ENCODE measurements at regions not wholly inside any gene's neighbourhood (a gene's known extent, or its start where the extent isn't known, plus 50 kb on each side); places are given as distances from the start of the nearest gene placed in this dataset.

DNA sequence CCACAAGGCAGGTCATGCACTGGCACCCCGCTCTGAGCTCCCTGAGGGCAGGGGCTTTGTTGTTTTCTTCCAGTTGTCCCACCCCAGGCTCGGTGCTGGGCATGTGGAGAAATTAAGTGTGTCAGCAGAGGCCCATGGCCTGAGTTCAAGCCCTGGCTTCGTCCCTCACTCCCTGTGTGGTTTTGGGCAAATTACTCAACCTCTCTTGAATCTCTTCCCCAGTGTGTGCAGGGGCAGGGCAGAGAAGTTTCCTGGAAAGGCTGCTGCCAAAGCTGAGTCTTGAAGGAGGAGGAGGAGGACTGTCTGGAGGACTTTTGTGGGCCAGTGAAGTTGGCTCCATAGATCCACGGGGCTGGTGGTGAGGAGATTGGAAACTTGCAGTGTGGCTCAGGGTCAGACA, 138.1 kb upstream of the E2F8 start:
- H3K27me3 ChIP-seq (replicated peaks in 1 of 2; ENCODE audit: control insufficient read depth in 2 of 2, insufficient read depth in 2 of 2, low read length in 1 of 2), result no peaks in the 10 kb centered on the region; a peak in 1 of 4 replicates
- H2AFZ ChIP-seq (ENCODE audit: control insufficient read depth, low read depth, low read length), result no peak overlapping the region
- TF ChIP-seq TCF3 (IDR thresholded peaks at IDR 0.05; ENCODE audit: borderline replicate concordance, insufficient read depth, low read depth, low read length) (no peak), SMAD1 (IDR thresholded peaks at IDR 0.05; ENCODE audit: low read depth, partially characterized antibody) (no peak), STAT3 (IDR thresholded peaks at IDR 0.05; ENCODE audit: low read depth, low read length) (no peak), MXI1 (IDR thresholded peaks at IDR 0.05; ENCODE audit: low read depth, low read length) (no peak), NFXL1 (IDR thresholded peaks at IDR 0.05; ENCODE audit: borderline replicate concordance) (no peak), ZSCAN29 (IDR thresholded peaks at IDR 0.05) (no peak), ESRRA (IDR thresholded peaks at IDR 0.05; ENCODE audit: low read length) (no peak), NFYA (IDR thresholded peaks at IDR 0.05; ENCODE audit: borderline replicate concordance, low read depth, low read length) (no peak)
- TF ChIP-seq, protein P1, sequence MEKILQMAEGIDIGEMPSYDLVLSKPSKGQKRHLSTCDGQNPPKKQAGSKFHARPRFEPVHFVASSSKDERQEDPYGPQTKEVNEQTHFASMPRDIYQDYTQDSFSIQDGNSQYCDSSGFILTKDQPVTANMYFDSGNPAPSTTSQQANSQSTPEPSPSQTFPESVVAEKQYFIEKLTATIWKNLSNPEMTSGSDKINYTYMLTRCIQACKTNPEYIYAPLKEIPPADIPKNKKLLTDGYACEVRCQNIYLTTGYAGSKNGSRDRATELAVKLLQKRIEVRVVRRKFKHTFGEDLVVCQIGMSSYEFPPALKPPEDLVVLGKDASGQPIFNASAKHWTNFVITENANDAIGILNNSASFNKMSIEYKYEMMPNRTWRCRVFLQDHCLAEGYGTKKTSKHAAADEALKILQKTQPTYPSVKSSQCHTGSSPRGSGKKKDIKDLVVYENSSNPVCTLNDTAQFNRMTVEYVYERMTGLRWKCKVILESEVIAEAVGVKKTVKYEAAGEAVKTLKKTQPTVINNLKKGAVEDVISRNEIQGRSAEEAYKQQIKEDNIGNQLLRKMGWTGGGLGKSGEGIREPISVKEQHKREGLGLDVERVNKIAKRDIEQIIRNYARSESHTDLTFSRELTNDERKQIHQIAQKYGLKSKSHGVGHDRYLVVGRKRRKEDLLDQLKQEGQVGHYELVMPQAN (conservative IDR thresholded peaks at IDR 0.05), result no peak
- TF ChIP-seq, protein P2, sequence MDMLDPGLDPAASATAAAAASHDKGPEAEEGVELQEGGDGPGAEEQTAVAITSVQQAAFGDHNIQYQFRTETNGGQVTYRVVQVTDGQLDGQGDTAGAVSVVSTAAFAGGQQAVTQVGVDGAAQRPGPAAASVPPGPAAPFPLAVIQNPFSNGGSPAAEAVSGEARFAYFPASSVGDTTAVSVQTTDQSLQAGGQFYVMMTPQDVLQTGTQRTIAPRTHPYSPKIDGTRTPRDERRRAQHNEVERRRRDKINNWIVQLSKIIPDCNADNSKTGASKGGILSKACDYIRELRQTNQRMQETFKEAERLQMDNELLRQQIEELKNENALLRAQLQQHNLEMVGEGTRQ (IDR thresholded peaks at IDR 0.05; ENCODE audit: borderline replicate concordance, low read depth, low read length), result no peak
- H3K4me3 ChIP-seq, result no peak overlapping the region
- H3K27ac ChIP-seq (ENCODE audit: control insufficient read depth, insufficient read depth), result no peak overlapping the region
- FAIRE-seq (no peak), DNase-seq (ENCODE audit: low read depth, low spot score) (no peak), ATAC-seq (no peak)
- H3K4me2 ChIP-seq (ENCODE audit: control insufficient read depth, insufficient read depth), result no peak overlapping the region
- no peak overlapping the region for H3K9ac ChIP-seq (ENCODE audit: control insufficient read depth, insufficient read depth, low read length)
- ChIA-PET CTCF (no interaction called here), POLR2A (interaction anchor here (1.2 kb wide), 1 partner anchor 10 kb away, joined by 3 read pairs; no protein-coding TSS in a partner anchor), RAD21 (ENCODE audit: unreplicated experiment) (no interaction called here), SMC1A (ENCODE audit: uncharacterized antibody, unreplicated experiment) (interaction anchor here (0.6 kb wide), 1 partner anchor 140 kb away, joined by 3 read pairs; no protein-coding TSS in a partner anchor)
- H3K79me2 ChIP-seq (ENCODE audit: control insufficient read depth, insufficient read depth, low read length), result no peaks in the 10 kb centered on the region
- intact Hi-C loops (cut with micrococcal nuclease; ENCODE audit: unreplicated experiment), result no loop called here
- WGBS (ENCODE audit: insufficient coverage, insufficient replicate concordance, low lambda C conversion rate, missing lambda C conversion rate), result 18% methylated on average over 4 of the region's 4 CpGs
- H3K4me1 ChIP-seq (ENCODE audit: control insufficient read depth, insufficient read depth, low read length), result no peaks in the 10 kb centered on the region
- H3K9me3 ChIP-seq (replicated peaks; ENCODE audit: control insufficient read depth, insufficient read depth, low read length), result no peaks in the 10 kb centered on the region
- H3K36me3 ChIP-seq (ENCODE audit: control insufficient read depth in 2 of 2, insufficient read depth in 2 of 2, low read length in 1 of 2), result no peaks in the 10 kb centered on the region
- no TSS peak for BruUV-seq (replicated peaks)
- no peaks in the 10 kb centered on the region for H4K20me1 ChIP-seq (ENCODE audit: control insufficient read depth, insufficient read depth)
- in situ Hi-C loops (cut with MboI), result no loop called here

Data from GM12878 (cell line).